HG03064 (cell line): ENCODE measurements at regions not wholly inside any gene's neighbourhood (a gene's known extent, or its start where the extent isn't known, plus 50 kb on each side); places are given as distances from the start of the nearest gene placed in this dataset.

ENCODE experiments used
- ATAC-seq: cut with Tn5 transposase; IDR thresholded peaks from one replicate; pipeline ENCODE4 v1.9.1; 2021; ENCODE audit warnings: low read depth; ENCODE audit not compliant: unreplicated experiment

- no peak for ATAC-seq
These were observed 671.7 kb upstream of the GOT2 start for GRCh38 chr16:59405802-59406201.

- no peak for ATAC-seq
These were observed 670.4 kb upstream of the GOT2 start for GRCh38 chr16:59404509-59404908.

GRCh38 chr16:59400830-59401229 is 666.7 kb upstream of the GOT2 start:
- ATAC-seq: no peak

- ATAC-seq: no peak
These were observed 663.5 kb upstream of the GOT2 start for GRCh38 chr16:59397638-59398037.

GRCh38 chr16:59394526-59394925 is 660.4 kb upstream of the GOT2 start:
- no peak for ATAC-seq

- ATAC-seq: no peak
These were observed 658.8 kb upstream of the GOT2 start for GRCh38 chr16:59392911-59393310.

- ATAC-seq: no peak
These were observed 657.7 kb upstream of the GOT2 start for GRCh38 chr16:59391617-59392364.

- ATAC-seq: no peak
These were observed 651.8 kb upstream of the GOT2 start for GRCh38 chr16:59385959-59386358.

- ATAC-seq: no peak
These were observed 651.4 kb upstream of the GOT2 start for GRCh38 chr16:59385491-59385890.

GRCh38 chr16:59373632-59374031 is 639.5 kb upstream of the GOT2 start:
- ATAC-seq: no peak

GRCh38 chr16:59370717-59371116 is 636.6 kb upstream of the GOT2 start:
- ATAC-seq: no peak

- no peak for ATAC-seq
These were observed 635.4 kb upstream of the GOT2 start for GRCh38 chr16:59369523-59369922.

GRCh38 chr16:59368586-59368985 is 634.5 kb upstream of the GOT2 start:
- ATAC-seq: no peak

- ATAC-seq: no peak
These were observed 622.6 kb upstream of the GOT2 start for GRCh38 chr16:59356709-59357108.

- ATAC-seq: no peak
These were observed 622.0 kb upstream of the GOT2 start for GRCh38 chr16:59356144-59356543.

- no peak for ATAC-seq
These were observed 621.6 kb upstream of the GOT2 start for GRCh38 chr16:59355704-59356103.

GRCh38 chr16:59351305-59351903 is 617.3 kb upstream of the GOT2 start:
- no peak for ATAC-seq

GRCh38 chr16:59350670-59351069 is 616.6 kb upstream of the GOT2 start:
- ATAC-seq: no peak

- no peak for ATAC-seq
These were observed 608.6 kb upstream of the GOT2 start for GRCh38 chr16:59342669-59343068.

- no peak for ATAC-seq
These were observed 607.3 kb upstream of the GOT2 start for GRCh38 chr16:59341368-59341767.

GRCh38 chr16:59339871-59340270 is 605.8 kb upstream of the GOT2 start:
- no peak for ATAC-seq

GRCh38 chr16:59336136-59336695 is 602.1 kb upstream of the GOT2 start:
- no peak for ATAC-seq
